ENCODE measurements at regions not wholly inside any gene's neighbourhood (a gene's known extent, or its start where the extent isn't known, plus 50 kb on each side); places are given as distances from the start of the nearest gene placed in this dataset.

- no peak for TF ChIP-seq EZH2 (IDR thresholded peaks at IDR 0.05; ENCODE audit: low read length, unreplicated experiment)
- TF ChIP-seq, protein P1, sequence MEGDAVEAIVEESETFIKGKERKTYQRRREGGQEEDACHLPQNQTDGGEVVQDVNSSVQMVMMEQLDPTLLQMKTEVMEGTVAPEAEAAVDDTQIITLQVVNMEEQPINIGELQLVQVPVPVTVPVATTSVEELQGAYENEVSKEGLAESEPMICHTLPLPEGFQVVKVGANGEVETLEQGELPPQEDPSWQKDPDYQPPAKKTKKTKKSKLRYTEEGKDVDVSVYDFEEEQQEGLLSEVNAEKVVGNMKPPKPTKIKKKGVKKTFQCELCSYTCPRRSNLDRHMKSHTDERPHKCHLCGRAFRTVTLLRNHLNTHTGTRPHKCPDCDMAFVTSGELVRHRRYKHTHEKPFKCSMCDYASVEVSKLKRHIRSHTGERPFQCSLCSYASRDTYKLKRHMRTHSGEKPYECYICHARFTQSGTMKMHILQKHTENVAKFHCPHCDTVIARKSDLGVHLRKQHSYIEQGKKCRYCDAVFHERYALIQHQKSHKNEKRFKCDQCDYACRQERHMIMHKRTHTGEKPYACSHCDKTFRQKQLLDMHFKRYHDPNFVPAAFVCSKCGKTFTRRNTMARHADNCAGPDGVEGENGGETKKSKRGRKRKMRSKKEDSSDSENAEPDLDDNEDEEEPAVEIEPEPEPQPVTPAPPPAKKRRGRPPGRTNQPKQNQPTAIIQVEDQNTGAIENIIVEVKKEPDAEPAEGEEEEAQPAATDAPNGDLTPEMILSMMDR (conservative IDR thresholded peaks at IDR 0.05; ENCODE audit: low read depth, low read length), result no peak
Measured at GRCh38 chr14:49516286-49516685, 69.9 kb downstream of the RPS29 start.
